Uterus (tissue), 3 donors: ENCODE measurements at regions not wholly inside any gene's neighbourhood (a gene's known extent, or its start where the extent isn't known, plus 50 kb on each side); places are given as distances from the start of the nearest gene placed in this dataset.
"Not testable (repeated sequence)": the region's sequence is repeated elsewhere in the genome, so short reads cannot be mapped to it uniquely, and the experiment has no call there.

Experiments
- DNase-seq, 2 donors: peaks; one replicate each; pipeline ENCODE4 v3.0.0-alpha.2; 2019 to 2020
- H3K27ac ChIP-seq, 2 donors: fragments of 200-600 bp; sonication (generic); 1 replicate in 1 of 2; 2 replicates in 1 of 2; pipeline ENCODE4 v1.5.1; 2016 to 2018
- H3K27me3 ChIP-seq, 2 donors: fragments of 200-600 bp; sonication (generic); one replicate each; pipeline ENCODE4 v1.5.1; 2018 to 2019; ENCODE audit warnings: control low read depth in 1 of 2
- H3K36me3 ChIP-seq, 2 donors: fragments of 200-600 bp; sonication (generic); one replicate each; pipeline ENCODE4 v1.5.1; 2019; ENCODE audit warnings: control low read depth in 1 of 2
- H3K4me1 ChIP-seq, 2 donors: fragments of 200-600 bp; sonication (generic); one replicate each; pipeline ENCODE4 v1.5.1; 2018 to 2019; ENCODE audit warnings: control low read depth in 1 of 2
- H3K4me3 ChIP-seq, 2 donors: fragments of 200-600 bp; sonication (generic); 1 replicate in 1 of 2; 2 replicates in 1 of 2; pipeline ENCODE4 v1.5.1; 2018 to 2019; ENCODE audit warnings: mild to moderate bottlenecking in 1 of 2
- H3K9me3 ChIP-seq, 2 donors: fragments of 200-600 bp; sonication (generic); one replicate each; pipeline ENCODE4 v1.5.1; 2019; ENCODE audit warnings: control low read depth in 1 of 2
- CTCF ChIP-seq, 4 experiments: fragments of 200-600 bp in 2 of 4; fragments of 450-650 bp in 2 of 4; sonication (generic) in 2 of 4; IDR thresholded peaks; one replicate each; pipeline ENCODE4 v1.5.1; 2016 to 2019; ENCODE audit warnings: antibody characterized with exemption in 4 of 4, mild to moderate bottlenecking in 2 of 4, moderate library complexity in 1 of 4
- POLR2A ChIP-seq, 2 donors: fragments of 450-650 bp; IDR thresholded peaks; one replicate each; pipeline ENCODE4 v1.6.1; 2016; ENCODE audit warnings: antibody characterized with exemption in 2 of 2, mild to moderate bottlenecking in 1 of 2, moderate library complexity in 1 of 2
- intact Hi-C: fragments of 100-400 bp; cut with DNase I; formaldehyde crosslinking; loops from one replicate; pipeline ENCODE4 v1.15.1; 2023; ENCODE audit warnings: low total_unique reads
- donor health status: DM: yes; HTN: yes; CAD: no.

GRCh38 chr1:99502400-99502799 lies 143.5 kb upstream of the PALMD start:
- no peak for TF ChIP-seq CTCF (IDR thresholded peaks at IDR 0.05)
- TF ChIP-seq POLR2A (IDR thresholded peaks at IDR 0.05): no peak
- no peaks in the 10 kb centered on the region for H3K27me3 ChIP-seq
- no peak for DNase-seq
- no peaks in the 10 kb centered on the region for H3K36me3 ChIP-seq
- H3K4me3 ChIP-seq: no peak overlapping the region
- H3K27ac ChIP-seq: no peak overlapping the region
- intact Hi-C loops: no loop called here
- H3K4me1 ChIP-seq: no peaks in the 10 kb centered on the region
- no peaks in the 10 kb centered on the region for H3K9me3 ChIP-seq

- Histone ChIP-seq H3K36me3 (no peaks in the 10 kb centered on the region), H3K27ac (no peak overlapping the region), H3K4me3 (no peak overlapping the region), H3K4me1 (no peaks in the 10 kb centered on the region), H3K27me3 (no peaks in the 10 kb centered on the region), H3K9me3 (no peaks in the 10 kb centered on the region)
- intact Hi-C loops: no loop called here
- TF ChIP-seq CTCF (IDR thresholded peaks at IDR 0.05) (no peak), POLR2A (IDR thresholded peaks at IDR 0.05) (no peak)
- DNase-seq: no peak
These were observed 142.6 kb upstream of the PALMD start for GRCh38 chr1:99503276-99503747.

- Histone ChIP-seq H3K27ac (no peak overlapping the region), H3K4me3 (no peak overlapping the region), H3K4me1 (no peaks in the 10 kb centered on the region), H3K27me3 (no peaks in the 10 kb centered on the region), H3K36me3 (no peaks in the 10 kb centered on the region), H3K9me3 (no peaks in the 10 kb centered on the region)
- intact Hi-C loops: no loop called here
- TF ChIP-seq CTCF (IDR thresholded peaks at IDR 0.05) (no peak), POLR2A (IDR thresholded peaks at IDR 0.05) (no peak)
- no peak for DNase-seq
These were observed 141.6 kb upstream of the PALMD start for GRCh38 chr1:99504287-99504686.

- no peak overlapping the region for H3K4me3 ChIP-seq
- no peak for DNase-seq
- no peaks in the 10 kb centered on the region for H3K9me3 ChIP-seq
- no peak overlapping the region for H3K27ac ChIP-seq
- no peaks in the 10 kb centered on the region for H3K4me1 ChIP-seq
- no peaks in the 10 kb centered on the region for H3K36me3 ChIP-seq
- H3K27me3 ChIP-seq: no peaks in the 10 kb centered on the region
- TF ChIP-seq POLR2A (IDR thresholded peaks at IDR 0.05) (no peak), CTCF (IDR thresholded peaks at IDR 0.05) (no peak)
- intact Hi-C loops: no loop called here
These were observed 139.3 kb upstream of the PALMD start for GRCh38 chr1:99506631-99507030.

- not testable (repeated sequence) for H3K4me1 ChIP-seq
These were observed 138.5 kb upstream of the PALMD start for GRCh38 chr1:99507446-99507845.

More at GRCh38 chr1:99507446-99507845, 138.5 kb upstream of the PALMD start:
- H3K27me3 ChIP-seq, intact Hi-C loops, H3K4me3 ChIP-seq, H3K9me3 ChIP-seq, H3K36me3 ChIP-seq, DNase-seq, H3K27ac ChIP-seq: not testable (repeated sequence)
